ENCODE measurements at regions not wholly inside any gene's neighbourhood (a gene's known extent, or its start where the extent isn't known, plus 50 kb on each side); places are given as distances from the start of the nearest gene placed in this dataset.

GRCh38 chr13:61751039-61751438 is 335.4 kb upstream of the PCDH20 start:
- TF ChIP-seq, protein P1, sequence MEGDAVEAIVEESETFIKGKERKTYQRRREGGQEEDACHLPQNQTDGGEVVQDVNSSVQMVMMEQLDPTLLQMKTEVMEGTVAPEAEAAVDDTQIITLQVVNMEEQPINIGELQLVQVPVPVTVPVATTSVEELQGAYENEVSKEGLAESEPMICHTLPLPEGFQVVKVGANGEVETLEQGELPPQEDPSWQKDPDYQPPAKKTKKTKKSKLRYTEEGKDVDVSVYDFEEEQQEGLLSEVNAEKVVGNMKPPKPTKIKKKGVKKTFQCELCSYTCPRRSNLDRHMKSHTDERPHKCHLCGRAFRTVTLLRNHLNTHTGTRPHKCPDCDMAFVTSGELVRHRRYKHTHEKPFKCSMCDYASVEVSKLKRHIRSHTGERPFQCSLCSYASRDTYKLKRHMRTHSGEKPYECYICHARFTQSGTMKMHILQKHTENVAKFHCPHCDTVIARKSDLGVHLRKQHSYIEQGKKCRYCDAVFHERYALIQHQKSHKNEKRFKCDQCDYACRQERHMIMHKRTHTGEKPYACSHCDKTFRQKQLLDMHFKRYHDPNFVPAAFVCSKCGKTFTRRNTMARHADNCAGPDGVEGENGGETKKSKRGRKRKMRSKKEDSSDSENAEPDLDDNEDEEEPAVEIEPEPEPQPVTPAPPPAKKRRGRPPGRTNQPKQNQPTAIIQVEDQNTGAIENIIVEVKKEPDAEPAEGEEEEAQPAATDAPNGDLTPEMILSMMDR (IDR thresholded peaks at IDR 0.05) = no peak
- no peak for TF ChIP-seq POLR2A (IDR thresholded peaks at IDR 0.05)
